K562 (cell line): ENCODE measurements at regions not wholly inside any gene's neighbourhood (a gene's known extent, or its start where the extent isn't known, plus 50 kb on each side); places are given as distances from the start of the nearest gene placed in this dataset.

Experiments
- ATAC-seq: fragments of 200-7000 bp; cut with Tn5 transposase; 3 replicates; pipeline ENCODE4 v1.9.1; 2020; ENCODE audit warnings: moderate library complexity
- BruUV-seq: library from RNA; stranded (reverse); fragments of 400-500 nt; replicated peaks from 2 replicates; lab custom pipeline; 2021; lab: Mats Ljungman, UMichigan
- CTCF ChIA-PET: fragments of 300-600 bp; formaldehyde crosslinking; extraction: SDS; loops from one replicate; lab custom pipeline; 2021; ENCODE audit warnings: low intra/inter-chr PET ratio; lab: Yijun Ruan, JAX
- POLR2A ChIA-PET: fragments of 300-600, 350-650 bp; sonication (Branson Sonifier 250); formaldehyde crosslinking; extraction: SDS; loops from one replicate; lab custom pipeline; 2021; ENCODE audit warnings: antibody characterized with exemption, inconsistent platforms; lab: Yijun Ruan, JAX
- DNase-seq, 4 experiments: peaks; one replicate each; pipeline versions ENCODE4 v3.0.0 to v3.0.0-alpha.2; 2011 to 2018; ENCODE audit warnings: low spot score in 3 of 4, mixed read lengths in 3 of 4; ENCODE audit errors: extremely low read depth in 1 of 4
- FAIRE-seq: peaks from 2 replicates; lab custom pipeline; 2011; peaks lifted over from hg19 to GRCh38; lab: Jason Lieb, UNC
- H2AFZ ChIP-seq: 2 replicates; pipeline ENCODE4 v1.6.0; 2011; ENCODE audit warnings: low read depth, low read length, control low read depth, inconsistent platforms
- H3K27ac ChIP-seq: fragments of 200-600 bp; 3 replicates; pipeline ENCODE4 v1.8.0; 2011; ENCODE audit warnings: low read depth, mild to moderate bottlenecking, control low read depth, inconsistent platforms, low read length, moderate library complexity, mixed read lengths; ENCODE audit errors: extremely low read depth
- H3K27me3 ChIP-seq, 2 experiments: fragments of 300-600 bp in 1 of 2; 2 replicates in 1 of 2; 3 replicates in 1 of 2; pipeline versions ENCODE4 v1.6.0 to v1.8.0; 2011; ENCODE audit warnings: inconsistent platforms in 2 of 2, low read length in 2 of 2, mild to moderate bottlenecking in 1 of 2, mixed read lengths in 1 of 2, moderate library complexity in 1 of 2; ENCODE audit not compliant: control insufficient read depth in 2 of 2, insufficient read depth in 2 of 2
- H3K36me3 ChIP-seq: fragments of 300-600 bp; 3 replicates; pipeline ENCODE4 v1.8.0; 2011; ENCODE audit warnings: mild to moderate bottlenecking, low read length, inconsistent platforms; ENCODE audit not compliant: control insufficient read depth, insufficient read depth
- H3K4me1 ChIP-seq, 2 experiments: fragments of 200-600 bp in 1 of 2; replicated peaks in 1 of 2; 2 replicates in 1 of 2; 3 replicates in 1 of 2; pipeline versions ENCODE4 v1.5.1 to v1.8.0; 2011; ENCODE audit warnings: inconsistent platforms in 2 of 2, low read length in 2 of 2, mild to moderate bottlenecking in 1 of 2, mixed read lengths in 1 of 2, moderate library complexity in 1 of 2; ENCODE audit not compliant: control insufficient read depth in 2 of 2, insufficient read depth in 2 of 2
- H3K4me2 ChIP-seq: 2 replicates; pipeline ENCODE4 v1.6.1; 2011; ENCODE audit warnings: low read length, control low read depth, inconsistent platforms, mixed read lengths; ENCODE audit not compliant: insufficient read depth
- H3K4me3 ChIP-seq: fragments of 200-600 bp; sonication (generic), shearing (Covaris generic); 2 replicates; pipeline ENCODE4 v1.5.1; 2016; ENCODE audit warnings: control low read depth, inconsistent platforms
- H3K79me2 ChIP-seq: fragments of 200-600 bp; 3 replicates; pipeline ENCODE4 v1.8.0; 2011; ENCODE audit warnings: low read length, inconsistent platforms; ENCODE audit not compliant: control insufficient read depth, insufficient read depth
- H3K9ac ChIP-seq, 2 experiments: 2 replicates each; pipeline versions ENCODE4 v1.6.0 to v1.6.1; 2011; ENCODE audit warnings: low read depth in 2 of 2, low read length in 2 of 2, control low read depth in 1 of 2, inconsistent platforms in 1 of 2, mild to moderate bottlenecking in 1 of 2, mixed read lengths in 1 of 2; ENCODE audit not compliant: insufficient read depth in 1 of 2
- H3K9me1 ChIP-seq: one replicate; pipeline ENCODE4 v1.6.0; 2011; ENCODE audit warnings: inconsistent platforms, mild to moderate bottlenecking, low read length, moderate library complexity; ENCODE audit not compliant: control insufficient read depth, insufficient read depth
- H3K9me3 ChIP-seq: replicated peaks from 2 replicates; pipeline ENCODE4 v1.5.1; 2011; ENCODE audit warnings: low read depth, low read length, inconsistent platforms; ENCODE audit not compliant: control insufficient read depth, insufficient read depth
- H4K20me1 ChIP-seq: replicated peaks from 2 replicates; pipeline ENCODE4 v1.6.1; 2011; ENCODE audit warnings: low read length, inconsistent platforms, mixed read lengths; ENCODE audit not compliant: control insufficient read depth, insufficient read depth
- ATF3 ChIP-seq, 2 experiments: fragments of 450-650 bp in 1 of 2; sonication (generic) in 1 of 2; formaldehyde crosslinking in 1 of 2; IDR thresholded peaks in 1 of 2; conservative IDR thresholded peaks in 1 of 2; 2 replicates each; pipeline versions ENCODE4 v1.6.1 to v1.8.1; 2016 to 2023; ENCODE audit warnings: mild to moderate bottlenecking in 2 of 2, moderate library complexity in 2 of 2, inconsistent platforms in 1 of 2, missing genetic modification reagents in 1 of 2
- BMI1 ChIP-seq: fragments of 150-350 bp; IDR thresholded peaks from 2 replicates; pipeline ENCODE4 v1.6.1; 2014; ENCODE audit warnings: low read length
- CREB1 ChIP-seq, 2 experiments: sonication (generic) in 1 of 2; formaldehyde crosslinking in 1 of 2; IDR thresholded peaks; 2 replicates each; pipeline versions ENCODE4 v1.6.1 to v1.8.0; 2012 to 2022; ENCODE audit warnings: inconsistent platforms in 1 of 2, mild to moderate bottlenecking in 1 of 2, missing genetic modification reagents in 1 of 2, moderate library complexity in 1 of 2
- ELF2 ChIP-seq: fragments of 250-450 bp; sonication (Bioruptor Pico); IDR thresholded peaks from 2 replicates; pipeline ENCODE4 v1.5.0; 2021; ENCODE audit warnings: mild to moderate bottlenecking
- GTF2F1 ChIP-seq: IDR thresholded peaks from 2 replicates; pipeline ENCODE4 v1.6.1; 2011; ENCODE audit warnings: low read depth, low read length, improper control_type of control experiment
- HDAC1 ChIP-seq, 2 experiments: fragments of 450-650 bp; IDR thresholded peaks; 2 replicates each; pipeline ENCODE4 v1.6.1; 2016 to 2017; ENCODE audit warnings: inconsistent platforms in 1 of 2, mild to moderate bottlenecking in 1 of 2, moderate library complexity in 1 of 2
- HMG20B ChIP-seq: fragments of 250-450 bp; sonication (Bioruptor Pico); IDR thresholded peaks from 2 replicates; pipeline ENCODE4 v1.5.0; 2021; ENCODE audit warnings: mild to moderate bottlenecking
- ILK ChIP-seq: fragments of 450-650 bp; IDR thresholded peaks from 2 replicates; pipeline ENCODE4 v1.6.1; 2016; ENCODE audit warnings: missing genetic modification characterization, low read depth, mild to moderate bottlenecking, missing compliant biosample characterization, moderate library complexity, borderline replicate concordance
- LEF1 ChIP-seq: fragments of 450-650 bp; IDR thresholded peaks from 2 replicates; pipeline ENCODE4 v1.6.1; 2016; ENCODE audit warnings: mild to moderate bottlenecking
- NCOA4 ChIP-seq: fragments of 450-650 bp; IDR thresholded peaks from 2 replicates; pipeline ENCODE4 v1.6.1; 2018; ENCODE audit warnings: mild to moderate bottlenecking; ENCODE audit not compliant: partially characterized antibody
- PTRF ChIP-seq: fragments of 450-650 bp; IDR thresholded peaks from 2 replicates; pipeline ENCODE4 v1.6.1; 2016; ENCODE audit warnings: mild to moderate bottlenecking, missing genetic modification characterization, missing compliant biosample characterization
- PTTG1 ChIP-seq: fragments of 450-650 bp; IDR thresholded peaks from 2 replicates; pipeline ENCODE4 v1.6.1; 2016; ENCODE audit warnings: low read depth, mild to moderate bottlenecking, missing genetic modification characterization, missing compliant biosample characterization
- RAD21 ChIP-seq, 2 experiments: fragments of 250-450 bp in 1 of 2; fragments of 450-650 bp in 1 of 2; sonication (Bioruptor Pico) in 1 of 2; formaldehyde crosslinking in 1 of 2; IDR thresholded peaks in 1 of 2; conservative IDR thresholded peaks in 1 of 2; 2 replicates each; pipeline versions ENCODE4 v1.4.0 to v1.8.0; 2020 to 2022; ENCODE audit warnings: mild to moderate bottlenecking in 2 of 2, moderate library complexity in 1 of 2
- RFX7 ChIP-seq: fragments of 250-450 bp; sonication (Bioruptor Pico); IDR thresholded peaks from 2 replicates; pipeline ENCODE4 v1.5.1; 2021; ENCODE audit warnings: mild to moderate bottlenecking
- RREB1 ChIP-seq: fragments of 250-450 bp; sonication (Bioruptor Pico); IDR thresholded peaks from 2 replicates; pipeline ENCODE4 v1.4.0; 2020
- THAP7 ChIP-seq: fragments of 250-450 bp; sonication (Bioruptor Pico); IDR thresholded peaks from 2 replicates; pipeline ENCODE4 v1.5.0; 2021
- ZNF174 ChIP-seq: fragments of 250-450 bp; sonication (Bioruptor Pico); IDR thresholded peaks from 2 replicates; pipeline ENCODE4 v1.4.0; 2020; ENCODE audit warnings: mild to moderate bottlenecking
- WGBS: fragments of 100-300 bp; shearing (Covaris generic); methylation state at CpG from one replicate; pipeline ENCODE4 v1.1.6; 2016; ENCODE audit warnings: low coverage, mixed read lengths; ENCODE audit not compliant: insufficient coverage; ENCODE audit errors: missing lambda C conversion rate; 5-methylcytosine and 5-hydroxymethylcytosine counted together
- in situ Hi-C: fragments of 300-500 bp; cut with MboI; formaldehyde crosslinking; loops from 4 replicates; pipeline ENCODE4 v1.15.0; 2018; ENCODE audit warnings: inconsistent platforms, mixed read lengths
- intact Hi-C: fragments of 100-400 bp; cut with micrococcal nuclease; formaldehyde crosslinking; loops from 2 replicates; pipeline ENCODE4 v1.14.2; 2022

- in situ Hi-C loops (no loop called here), intact Hi-C loops (no loop called here)
- Histone ChIP-seq H3K79me2 (no peaks in the 10 kb centered on the region), H3K9ac (no peak overlapping the region), H3K36me3 (no peaks in the 10 kb centered on the region), H4K20me1 (no peaks in the 10 kb centered on the region), H3K27me3 (no peaks in the 10 kb centered on the region), H3K4me2 (no peak overlapping the region), H3K4me3 (no peak overlapping the region), H3K9me3 (no peaks in the 10 kb centered on the region), H3K27ac (no peak overlapping the region), H3K4me1 (no peaks in the 10 kb centered on the region), H2AFZ (no peak overlapping the region), H3K9me1 (no peaks in the 10 kb centered on the region)
- DNase-seq (no peak), FAIRE-seq (no peak), ATAC-seq (no peak)
- BruUV-seq = no TSS peak
- ChIA-PET CTCF (no interaction called here), POLR2A (no interaction called here)
- 0% methylated on average over 2 of the region's 2 CpGs for WGBS
- TF ChIP-seq ELF2 (CRISPR knock-in tag) = no peak
- no peak for TF ChIP-seq ZNF174 (CRISPR knock-in tag)
- TF ChIP-seq CREB1 (IDR thresholded peaks at IDR 0.05) = no peak
- TF ChIP-seq CREB1 (CRISPR knock-in tag; IDR thresholded peaks at IDR 0.05) = no peak
- TF ChIP-seq NCOA4 = no peak
- no peak for TF ChIP-seq ATF3 (IDR thresholded peaks at IDR 0.05)
- no peak for TF ChIP-seq ATF3 (CRISPR knock-in tag; conservative IDR thresholded peaks at IDR 0.05)
- TF ChIP-seq RREB1 (CRISPR knock-in tag) = no peak
- no peak for TF ChIP-seq GTF2F1
- TF ChIP-seq RFX7 = no peak
- TF ChIP-seq HDAC1 (IDR thresholded peaks at IDR 0.05) = no peak
- TF ChIP-seq THAP7 = no peak
- no peak for TF ChIP-seq PTTG1
- TF ChIP-seq HMG20B (CRISPR knock-in tag) = no peak
- TF ChIP-seq LEF1 = no peak
- no peak for TF ChIP-seq ILK (tag)
- no peak for TF ChIP-seq RAD21 (CRISPR knock-in tag; conservative IDR thresholded peaks at IDR 0.05 in 1 of 2, IDR thresholded peaks at IDR 0.05 in 1 of 2)
- TF ChIP-seq BMI1 = no peak
- no peak for TF ChIP-seq PTRF (tag)
These were observed 772.9 kb upstream of the SLIT2 start for GRCh38 chr4:19478791-19479190.
